ENCODE measurements at regions not wholly inside any gene's neighbourhood (a gene's known extent, or its start where the extent isn't known, plus 50 kb on each side); places are given as distances from the start of the nearest gene placed in this dataset.

DNA sequence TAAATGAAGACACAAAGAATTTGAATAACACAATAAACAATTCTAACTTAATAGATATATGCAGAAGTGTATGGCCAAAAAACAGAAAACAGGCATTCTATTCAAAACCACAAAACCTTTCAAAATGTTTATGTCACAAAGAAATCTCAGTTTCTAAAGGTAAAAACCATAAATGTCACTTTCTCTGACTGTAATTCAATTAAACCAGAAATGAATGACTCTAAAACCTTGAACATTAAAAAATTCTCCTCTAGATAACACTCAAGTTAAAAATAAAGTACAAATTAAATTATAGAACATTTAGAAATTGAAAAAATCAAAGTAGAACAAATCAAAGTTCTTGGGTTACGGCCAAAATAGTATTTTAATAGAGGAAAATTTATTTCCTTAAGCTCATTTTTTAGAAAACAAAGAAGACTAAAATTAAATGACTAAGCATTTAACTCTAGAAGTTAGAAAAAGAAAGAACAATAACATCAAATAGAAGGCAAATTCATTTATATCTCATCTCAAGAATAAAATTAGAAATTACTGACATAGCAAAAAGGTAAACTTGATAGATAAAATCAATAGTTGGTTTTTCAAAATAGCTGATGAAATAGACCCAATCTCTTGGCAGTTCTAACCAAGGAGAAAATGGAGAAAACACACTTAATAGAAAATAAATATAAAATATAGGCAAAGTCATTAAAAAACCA, 198.8 kb downstream of the TEX36 start:
- TF ChIP-seq, protein P1, sequence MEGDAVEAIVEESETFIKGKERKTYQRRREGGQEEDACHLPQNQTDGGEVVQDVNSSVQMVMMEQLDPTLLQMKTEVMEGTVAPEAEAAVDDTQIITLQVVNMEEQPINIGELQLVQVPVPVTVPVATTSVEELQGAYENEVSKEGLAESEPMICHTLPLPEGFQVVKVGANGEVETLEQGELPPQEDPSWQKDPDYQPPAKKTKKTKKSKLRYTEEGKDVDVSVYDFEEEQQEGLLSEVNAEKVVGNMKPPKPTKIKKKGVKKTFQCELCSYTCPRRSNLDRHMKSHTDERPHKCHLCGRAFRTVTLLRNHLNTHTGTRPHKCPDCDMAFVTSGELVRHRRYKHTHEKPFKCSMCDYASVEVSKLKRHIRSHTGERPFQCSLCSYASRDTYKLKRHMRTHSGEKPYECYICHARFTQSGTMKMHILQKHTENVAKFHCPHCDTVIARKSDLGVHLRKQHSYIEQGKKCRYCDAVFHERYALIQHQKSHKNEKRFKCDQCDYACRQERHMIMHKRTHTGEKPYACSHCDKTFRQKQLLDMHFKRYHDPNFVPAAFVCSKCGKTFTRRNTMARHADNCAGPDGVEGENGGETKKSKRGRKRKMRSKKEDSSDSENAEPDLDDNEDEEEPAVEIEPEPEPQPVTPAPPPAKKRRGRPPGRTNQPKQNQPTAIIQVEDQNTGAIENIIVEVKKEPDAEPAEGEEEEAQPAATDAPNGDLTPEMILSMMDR (IDR thresholded peaks at IDR 0.05) = no peak
- ATAC-seq = no peak
- no peaks in the 10 kb centered on the region for H3K36me3 ChIP-seq
- intact Hi-C loops (cut with DNase I) = no loop called here
- no peak overlapping the region for H3K27ac ChIP-seq
- DNase-seq = no peak
- H3K9me3 ChIP-seq = no peaks in the 10 kb centered on the region
- H3K4me3 ChIP-seq = no peak overlapping the region
- H3K27me3 ChIP-seq (ENCODE audit: low read depth) = no peaks in the 10 kb centered on the region
- no peaks in the 10 kb centered on the region for H3K4me1 ChIP-seq

DNA sequence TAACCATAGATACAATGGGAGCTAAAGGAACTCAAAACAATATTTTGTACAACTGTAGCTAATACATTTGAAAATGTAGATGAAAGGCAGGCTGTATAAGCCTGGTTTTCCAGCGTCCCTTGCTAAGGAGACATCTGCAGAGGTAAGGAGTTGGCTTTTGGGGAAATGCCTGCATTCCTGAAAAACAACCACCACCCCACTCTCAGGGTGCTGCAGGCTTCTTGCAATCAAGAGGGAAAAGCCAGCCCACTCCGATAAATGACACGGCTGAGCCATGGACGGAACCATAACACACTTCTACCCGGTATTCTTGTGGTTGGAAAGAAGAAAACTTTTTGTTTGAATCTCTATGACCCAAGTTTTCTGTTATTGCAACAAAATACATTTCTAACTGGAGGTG, 200.3 kb downstream of the TEX36 start:
- Histone ChIP-seq H3K27me3 (ENCODE audit: low read depth) (no peaks in the 10 kb centered on the region), H3K27ac (no peak overlapping the region), H3K4me3 (no peak overlapping the region), H3K36me3 (no peaks in the 10 kb centered on the region), H3K9me3 (no peaks in the 10 kb centered on the region), H3K4me1 (no peaks in the 10 kb centered on the region)
- ATAC-seq (no peak), DNase-seq (no peak)
- TF ChIP-seq, protein P1 (IDR thresholded peaks at IDR 0.05) = no peak
- intact Hi-C loops (cut with DNase I) = no loop called here

DNA sequence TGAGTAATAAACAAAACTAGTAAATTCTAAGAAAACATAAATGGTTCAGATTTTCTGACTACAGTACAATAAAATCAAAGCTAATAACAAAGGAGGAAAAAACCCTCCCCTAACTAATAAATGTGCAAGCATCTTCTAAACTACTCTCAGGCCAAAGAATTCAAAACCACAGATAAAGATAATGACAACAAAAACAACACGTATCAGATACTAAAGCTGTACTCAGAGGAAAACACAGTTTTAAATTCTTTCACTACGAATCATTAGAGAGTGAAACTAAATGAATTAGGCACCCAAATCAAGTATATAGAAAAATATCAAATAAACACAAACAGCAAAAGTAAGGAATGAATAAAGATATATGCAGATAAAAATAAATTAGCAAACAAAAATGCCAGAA, 200.9 kb downstream of the TEX36 start:
- DNase-seq (no peak), ATAC-seq (no peak)
- no peaks in the 10 kb centered on the region for H3K27me3 ChIP-seq (ENCODE audit: low read depth)
- no peaks in the 10 kb centered on the region for H3K4me1 ChIP-seq
- H3K27ac ChIP-seq = no peak overlapping the region
- no peaks in the 10 kb centered on the region for H3K9me3 ChIP-seq
- TF ChIP-seq, protein P1 (IDR thresholded peaks at IDR 0.05) = no peak
- H3K36me3 ChIP-seq = no peaks in the 10 kb centered on the region
- intact Hi-C loops (cut with DNase I) = no loop called here
- H3K4me3 ChIP-seq = no peak overlapping the region

DNA sequence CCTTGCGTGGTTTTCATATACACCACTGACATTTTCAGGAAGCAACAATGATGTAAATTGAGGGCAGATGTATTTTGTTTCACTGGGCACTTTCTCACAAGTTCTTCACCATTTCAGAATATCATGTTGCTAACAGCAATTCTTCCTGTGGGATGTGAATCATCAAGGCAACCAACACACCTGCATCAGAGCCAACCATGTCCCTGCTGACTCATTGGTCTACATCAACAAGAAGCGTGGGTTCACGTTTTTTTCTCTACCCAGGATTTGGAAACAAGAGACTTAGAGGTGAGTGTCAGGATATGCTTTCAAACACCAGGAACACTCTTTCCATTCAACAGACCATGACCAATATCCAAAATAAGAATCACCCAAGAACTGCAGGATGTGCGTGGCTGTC, 203.9 kb downstream of the TEX36 start:
- Histone ChIP-seq H3K36me3 (no peaks in the 10 kb centered on the region), H3K9me3 (no peaks in the 10 kb centered on the region), H3K4me3 (no peak overlapping the region), H3K4me1 (no peaks in the 10 kb centered on the region), H3K27me3 (ENCODE audit: low read depth) (no peaks in the 10 kb centered on the region), H3K27ac (no peak overlapping the region)
- intact Hi-C loops (cut with DNase I) = no loop called here
- DNase-seq = no peak
- TF ChIP-seq, protein P1 (IDR thresholded peaks at IDR 0.05) = no peak
- ATAC-seq = no peak

DNA sequence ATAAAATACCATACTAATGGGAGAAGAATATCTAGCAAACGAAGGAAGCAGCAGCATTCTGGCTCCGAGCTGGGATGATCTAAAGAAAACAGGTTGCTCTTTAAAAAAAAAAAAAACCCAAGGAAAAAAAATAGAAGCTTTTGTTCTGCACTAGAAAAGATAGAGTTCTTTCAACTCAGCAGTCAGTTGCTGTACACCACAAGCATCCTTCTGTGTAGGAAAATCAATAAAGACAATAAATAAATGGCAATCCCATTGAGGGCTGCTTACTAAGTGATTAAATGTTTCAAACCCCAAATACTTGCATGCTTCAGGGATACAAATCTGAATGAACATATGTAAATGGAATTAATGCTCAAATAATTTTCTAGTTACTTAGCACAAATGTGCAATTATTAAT, 207.1 kb downstream of the TEX36 start:
- intact Hi-C loops (cut with DNase I) = no loop called here
- ATAC-seq (no peak), DNase-seq (no peak)
- Histone ChIP-seq H3K4me1 (no peaks in the 10 kb centered on the region), H3K9me3 (no peaks in the 10 kb centered on the region), H3K36me3 (no peaks in the 10 kb centered on the region), H3K27me3 (ENCODE audit: low read depth) (no peaks in the 10 kb centered on the region), H3K27ac (no peak overlapping the region), H3K4me3 (no peak overlapping the region)
- TF ChIP-seq, protein P1 (IDR thresholded peaks at IDR 0.05) = no peak
